ENCODE measurements at regions not wholly inside any gene's neighbourhood (a gene's known extent, or its start where the extent isn't known, plus 50 kb on each side); places are given as distances from the start of the nearest gene placed in this dataset.

DNA sequence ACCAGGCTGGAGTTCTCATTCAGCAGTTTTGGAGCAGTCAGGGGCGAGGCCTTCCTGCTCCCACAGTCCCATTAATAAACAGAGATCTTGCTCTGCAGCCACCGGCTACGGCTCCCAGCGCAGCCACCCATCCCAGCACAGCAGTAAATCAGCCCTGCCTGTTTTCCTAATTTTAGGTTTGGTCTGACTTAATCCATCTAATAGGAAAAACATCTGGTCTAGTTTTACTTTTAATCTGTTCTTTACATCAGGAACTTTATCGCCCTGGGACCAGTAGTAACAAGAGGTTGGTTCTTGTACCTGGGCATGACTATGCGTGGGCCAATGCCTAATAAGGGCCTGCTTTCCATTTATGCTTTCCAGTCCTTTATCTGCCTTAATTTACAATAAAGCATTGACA lies 264.0 kb upstream of the DPH6 start:
- TF ChIP-seq, protein P1, sequence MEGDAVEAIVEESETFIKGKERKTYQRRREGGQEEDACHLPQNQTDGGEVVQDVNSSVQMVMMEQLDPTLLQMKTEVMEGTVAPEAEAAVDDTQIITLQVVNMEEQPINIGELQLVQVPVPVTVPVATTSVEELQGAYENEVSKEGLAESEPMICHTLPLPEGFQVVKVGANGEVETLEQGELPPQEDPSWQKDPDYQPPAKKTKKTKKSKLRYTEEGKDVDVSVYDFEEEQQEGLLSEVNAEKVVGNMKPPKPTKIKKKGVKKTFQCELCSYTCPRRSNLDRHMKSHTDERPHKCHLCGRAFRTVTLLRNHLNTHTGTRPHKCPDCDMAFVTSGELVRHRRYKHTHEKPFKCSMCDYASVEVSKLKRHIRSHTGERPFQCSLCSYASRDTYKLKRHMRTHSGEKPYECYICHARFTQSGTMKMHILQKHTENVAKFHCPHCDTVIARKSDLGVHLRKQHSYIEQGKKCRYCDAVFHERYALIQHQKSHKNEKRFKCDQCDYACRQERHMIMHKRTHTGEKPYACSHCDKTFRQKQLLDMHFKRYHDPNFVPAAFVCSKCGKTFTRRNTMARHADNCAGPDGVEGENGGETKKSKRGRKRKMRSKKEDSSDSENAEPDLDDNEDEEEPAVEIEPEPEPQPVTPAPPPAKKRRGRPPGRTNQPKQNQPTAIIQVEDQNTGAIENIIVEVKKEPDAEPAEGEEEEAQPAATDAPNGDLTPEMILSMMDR (IDR thresholded peaks at IDR 0.05), result no peak
- no peak for TF ChIP-seq POLR2A (IDR thresholded peaks at IDR 0.05)

Data from tibial nerve (tissue), 3 donors.